ENCODE measurements at regions not wholly inside any gene's neighbourhood (a gene's known extent, or its start where the extent isn't known, plus 50 kb on each side); places are given as distances from the start of the nearest gene placed in this dataset.
A peak's percentile ranks its signal among the peaks of the same experiment; 100 is the strongest.

DNA sequence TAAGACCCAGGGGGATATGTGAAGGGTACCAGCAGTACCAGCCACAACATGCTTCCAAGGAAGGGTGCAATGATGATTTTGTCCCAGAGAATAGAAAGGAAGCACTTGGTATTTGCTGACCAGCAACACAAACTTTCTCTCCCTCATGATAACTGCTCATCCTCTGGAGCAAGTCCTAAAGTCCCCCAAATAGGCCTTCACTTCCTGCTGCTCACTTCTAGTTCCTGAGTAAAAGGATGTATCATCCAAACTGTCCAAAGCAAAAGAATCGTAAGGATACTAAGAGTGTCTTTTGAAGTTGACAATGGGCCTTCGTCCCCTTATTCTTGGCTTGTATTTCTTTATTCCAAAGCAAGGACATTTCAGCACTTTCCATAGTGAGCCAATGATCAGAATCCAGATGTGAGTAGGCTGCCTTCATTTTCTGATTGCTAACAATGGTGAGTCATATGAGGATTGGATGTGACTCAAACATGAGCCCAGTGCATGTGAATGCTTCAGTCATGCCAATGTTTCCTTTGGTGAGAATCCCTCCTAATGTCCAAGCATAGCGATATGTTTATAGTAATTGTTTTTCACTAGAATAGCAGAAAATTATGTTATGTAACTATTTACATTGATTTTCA is 243.4 kb upstream of the POU2AF2 start:
- DNase-seq (ENCODE audit: low read depth in 1 of 2, low spot score in 1 of 2), result no peak
- in situ Hi-C loops (cut with HindIII; ENCODE audit: low pct_unique_long_range_greater_than_20kb, low sequenced_read_pairs), result no loop called here

DNA sequence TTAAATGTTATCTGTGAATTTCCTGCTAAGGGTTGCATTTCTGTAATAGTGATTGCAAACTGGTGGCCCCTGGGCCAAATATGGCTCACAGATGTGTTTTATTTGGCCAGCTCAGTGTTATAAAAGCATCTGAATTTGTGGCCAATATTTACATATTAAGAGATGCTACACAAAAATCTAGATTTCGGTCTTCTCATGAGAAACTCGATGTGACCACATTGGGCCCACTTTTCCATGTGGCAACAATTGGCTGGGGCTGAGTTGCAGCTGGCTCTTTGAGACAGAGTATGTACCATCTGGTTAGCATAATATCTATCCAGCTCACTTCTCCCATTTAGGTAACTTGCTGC is 244.5 kb upstream of the POU2AF2 start:
- DNase-seq (ENCODE audit: low read depth in 1 of 2, low spot score in 1 of 2), result no peak
- in situ Hi-C loops (cut with HindIII; ENCODE audit: low pct_unique_long_range_greater_than_20kb, low sequenced_read_pairs), result no loop called here
- no peak for TF ChIP-seq JUND (IDR thresholded peaks at IDR 0.05; ENCODE audit: low read depth)

More for the DNA sequence above, 243.4 kb upstream of the POU2AF2 start:
- no peak for TF ChIP-seq JUND (IDR thresholded peaks at IDR 0.05; ENCODE audit: low read depth)

- no peak for TF ChIP-seq JUND (IDR thresholded peaks at IDR 0.05; ENCODE audit: low read depth)
- DNase-seq (ENCODE audit: low read depth in 1 of 2, low spot score in 1 of 2), result no peak
- in situ Hi-C loops (cut with HindIII; ENCODE audit: low pct_unique_long_range_greater_than_20kb, low sequenced_read_pairs), result no loop called here
Measured at GRCh38 chr11:111000400-111001080, 245.0 kb upstream of the POU2AF2 start.

DNA sequence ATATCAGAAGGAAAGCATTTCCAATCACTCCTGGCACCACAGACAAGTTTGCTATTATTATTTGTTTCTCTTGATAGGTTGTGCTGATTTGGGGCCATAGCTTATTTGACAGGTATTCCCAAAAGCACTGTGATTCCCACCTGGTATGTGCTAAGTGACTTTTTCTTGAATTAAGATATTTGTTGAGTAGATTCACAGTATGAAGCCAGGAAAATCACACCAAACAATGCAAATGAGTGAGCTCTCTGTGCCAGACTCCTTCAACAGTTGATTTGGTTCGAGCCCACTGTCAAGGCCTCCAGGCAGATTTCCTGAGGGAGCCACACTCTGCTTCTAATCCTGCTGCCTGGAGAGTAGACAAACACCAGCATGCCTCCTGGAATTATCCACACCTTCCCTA is 253.0 kb upstream of the POU2AF2 start:
- DNase-seq (ENCODE audit: low read depth in 1 of 2, low spot score in 1 of 2), result no peak
- no peak for TF ChIP-seq JUND (IDR thresholded peaks at IDR 0.05; ENCODE audit: low read depth)
- in situ Hi-C loops (cut with HindIII; ENCODE audit: low pct_unique_long_range_greater_than_20kb, low sequenced_read_pairs), result no loop called here

DNA sequence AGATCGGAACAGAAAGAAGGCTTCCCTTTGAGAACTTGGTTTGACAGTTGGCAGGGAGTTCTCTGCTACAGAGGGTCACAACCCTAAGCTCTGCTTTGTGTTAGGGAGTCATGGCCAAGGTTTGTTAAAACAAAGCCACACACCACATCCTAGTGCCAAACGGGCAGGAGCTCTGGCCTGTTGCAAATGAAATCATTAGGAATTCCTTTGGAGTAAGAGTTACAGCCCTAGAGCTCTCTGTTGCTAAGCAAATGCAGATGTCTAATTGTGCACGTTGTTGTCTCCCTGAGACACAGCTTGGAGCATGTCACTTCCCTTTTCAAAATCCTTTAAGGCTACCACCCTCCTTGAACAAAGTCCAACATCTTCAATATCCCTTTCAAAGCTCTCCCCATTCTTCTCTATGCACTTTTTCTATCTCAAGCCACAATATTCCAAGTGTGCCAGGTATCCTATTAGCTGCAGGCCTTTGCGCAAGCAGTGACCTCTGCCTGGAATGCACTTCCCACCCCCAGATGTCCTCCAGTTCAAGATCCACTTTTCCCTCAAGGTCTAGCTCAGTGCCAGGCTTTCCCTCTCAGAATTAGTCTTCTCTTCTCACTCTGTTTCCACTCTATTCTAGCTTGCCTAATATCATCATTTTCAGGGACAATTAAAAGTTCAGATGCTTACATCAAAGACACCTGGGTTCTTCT is 253.7 kb upstream of the POU2AF2 start:
- in situ Hi-C loops (cut with HindIII; ENCODE audit: low pct_unique_long_range_greater_than_20kb, low sequenced_read_pairs), result no loop called here
- TF ChIP-seq JUND (IDR thresholded peaks at IDR 0.05; ENCODE audit: low read depth), result no peak
- no peak for DNase-seq (ENCODE audit: low read depth in 1 of 2, low spot score in 1 of 2)

DNA sequence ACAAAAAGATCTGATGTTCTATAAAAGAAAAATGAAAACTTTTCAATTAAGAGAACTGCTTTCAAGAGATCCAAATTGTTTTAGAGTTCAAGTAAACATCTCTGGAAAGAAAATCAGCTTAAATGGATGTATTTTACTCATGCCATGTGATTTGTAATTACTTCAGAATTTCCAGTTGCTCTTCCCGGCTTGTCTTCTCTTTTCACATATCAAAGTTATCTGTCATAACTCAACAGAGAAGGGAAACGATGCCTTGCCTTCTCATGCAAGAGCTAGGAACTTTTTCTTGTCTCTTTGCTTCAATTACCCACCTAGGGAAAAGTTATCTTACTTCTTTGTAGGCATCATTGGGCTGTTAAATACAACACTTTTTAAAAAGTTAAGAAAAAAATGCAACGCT is 255.2 kb upstream of the POU2AF2 start:
- in situ Hi-C loops (cut with HindIII; ENCODE audit: low pct_unique_long_range_greater_than_20kb, low sequenced_read_pairs), result no loop called here
- TF ChIP-seq JUND (IDR thresholded peaks at IDR 0.05; ENCODE audit: low read depth), result no peak
- DNase-seq (ENCODE audit: low read depth in 1 of 2, low spot score in 1 of 2), result no peak

DNA sequence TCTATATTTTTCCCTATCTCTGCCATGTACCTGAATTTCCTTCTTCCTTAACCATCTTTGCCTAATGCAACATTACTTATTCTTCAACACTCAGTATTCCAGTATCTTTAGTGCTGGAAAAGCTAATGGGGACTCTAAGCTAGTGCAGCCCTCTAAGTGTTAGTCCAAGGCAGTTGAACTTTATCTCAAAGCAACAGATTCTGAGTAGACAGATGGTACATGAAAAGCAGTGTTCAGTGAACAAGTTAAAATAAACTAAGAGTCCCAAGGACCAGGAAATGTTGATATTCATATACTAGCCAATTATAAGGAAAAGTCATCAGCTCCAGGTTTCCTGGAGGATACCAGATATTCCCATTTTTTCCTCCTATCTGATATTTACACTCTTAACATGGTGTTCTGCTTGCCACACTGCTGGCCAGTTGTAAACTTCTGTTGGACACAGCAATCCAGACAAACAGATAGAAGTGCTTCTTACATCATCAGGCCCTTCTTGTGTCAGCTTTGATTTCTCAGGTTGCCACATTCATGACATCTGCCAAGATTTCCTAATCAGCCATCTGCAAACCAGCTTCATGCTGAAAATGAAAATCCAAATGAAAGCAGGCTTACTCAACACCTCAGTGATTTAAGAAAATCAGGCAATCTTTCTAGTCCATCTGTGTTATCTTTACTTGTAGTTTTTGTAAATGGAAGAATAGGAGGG is 255.9 kb upstream of the POU2AF2 start:
- no peak for DNase-seq (ENCODE audit: low read depth in 1 of 2, low spot score in 1 of 2)
- in situ Hi-C loops (cut with HindIII; ENCODE audit: low pct_unique_long_range_greater_than_20kb, low sequenced_read_pairs), result no loop called here
- no peak for TF ChIP-seq JUND (IDR thresholded peaks at IDR 0.05; ENCODE audit: low read depth)

GRCh38 chr11:110988671-110989070 is 256.9 kb upstream of the POU2AF2 start:
- no peak for TF ChIP-seq JUND (IDR thresholded peaks at IDR 0.05; ENCODE audit: low read depth)
- DNase-seq (ENCODE audit: low read depth in 1 of 2, low spot score in 1 of 2), result no peak
- in situ Hi-C loops (cut with HindIII; ENCODE audit: low pct_unique_long_range_greater_than_20kb, low sequenced_read_pairs), result no loop called here

DNA sequence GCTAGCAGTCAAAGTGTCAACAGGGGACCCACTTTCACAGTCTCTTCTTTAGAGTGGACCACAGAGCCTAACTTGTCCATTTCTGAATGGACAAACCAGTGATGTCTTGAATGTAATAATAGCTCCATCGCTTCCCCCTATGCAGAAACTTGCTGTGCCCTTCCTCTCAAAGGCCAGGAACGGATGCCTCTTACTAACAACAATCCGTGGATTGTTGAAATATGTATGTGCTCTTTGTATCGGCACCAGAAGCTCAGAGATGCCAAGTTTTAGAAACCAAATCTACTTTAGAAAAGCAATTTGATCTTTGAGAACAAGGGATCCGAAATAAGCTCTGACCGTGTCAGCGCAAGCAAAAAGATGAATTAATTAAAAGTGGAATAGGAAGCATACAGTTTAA is 259.5 kb upstream of the POU2AF2 start:
- TF ChIP-seq JUND (IDR thresholded peaks at IDR 0.05; ENCODE audit: low read depth), result no peak
- in situ Hi-C loops (cut with HindIII; ENCODE audit: low pct_unique_long_range_greater_than_20kb, low sequenced_read_pairs), result no loop called here

DNA sequence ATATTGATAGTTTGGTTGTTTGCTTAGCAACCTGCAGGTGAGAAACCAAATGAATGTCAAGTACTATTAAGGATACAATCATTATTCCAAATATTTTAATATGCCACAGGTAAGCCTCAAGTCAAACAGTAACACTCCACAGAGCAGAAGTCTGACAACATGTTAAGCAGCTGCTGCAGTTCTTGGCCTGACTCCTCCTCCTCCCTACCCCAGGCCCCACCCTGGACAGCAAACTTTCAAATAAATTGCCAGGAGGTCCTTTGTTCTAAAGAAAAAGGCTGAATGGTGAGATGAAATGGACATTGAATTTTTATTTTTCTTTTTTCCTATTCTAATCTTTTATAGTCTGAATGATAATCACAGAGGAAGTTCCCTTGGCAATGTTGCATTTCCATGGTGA is 260.0 kb upstream of the POU2AF2 start:
- TF ChIP-seq JUND (IDR thresholded peaks at IDR 0.05; ENCODE audit: low read depth), result no peak
- no peak for DNase-seq (ENCODE audit: low read depth in 1 of 2, low spot score in 1 of 2)
- in situ Hi-C loops (cut with HindIII; ENCODE audit: low pct_unique_long_range_greater_than_20kb, low sequenced_read_pairs), result no loop called here

More for the DNA sequence above, 259.5 kb upstream of the POU2AF2 start:
- DNase-seq (ENCODE audit: low read depth in 1 of 2, low spot score in 1 of 2), result no peak

DNA sequence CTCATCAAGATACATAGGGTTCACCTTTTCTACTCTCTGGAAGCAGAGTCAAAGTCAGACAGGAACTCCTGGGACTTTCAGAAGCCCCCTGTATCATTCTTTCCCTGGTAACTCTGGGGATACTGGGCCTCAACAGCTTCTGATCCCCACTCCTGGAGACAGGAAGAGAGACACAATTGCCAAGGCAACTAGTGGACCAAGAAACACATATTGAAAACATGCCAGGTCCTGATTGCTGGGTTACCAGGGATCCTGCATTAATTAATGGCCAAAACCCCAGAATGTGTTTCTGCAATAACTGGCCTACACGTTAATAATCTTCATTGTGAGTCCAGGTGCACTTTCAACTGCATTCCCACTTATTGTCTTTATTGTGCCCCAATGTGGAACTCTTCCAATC is 260.8 kb upstream of the POU2AF2 start:
- in situ Hi-C loops (cut with HindIII; ENCODE audit: low pct_unique_long_range_greater_than_20kb, low sequenced_read_pairs), result no loop called here
- no peak for TF ChIP-seq JUND (IDR thresholded peaks at IDR 0.05; ENCODE audit: low read depth)
- no peak for DNase-seq (ENCODE audit: low read depth in 1 of 2, low spot score in 1 of 2)

DNA sequence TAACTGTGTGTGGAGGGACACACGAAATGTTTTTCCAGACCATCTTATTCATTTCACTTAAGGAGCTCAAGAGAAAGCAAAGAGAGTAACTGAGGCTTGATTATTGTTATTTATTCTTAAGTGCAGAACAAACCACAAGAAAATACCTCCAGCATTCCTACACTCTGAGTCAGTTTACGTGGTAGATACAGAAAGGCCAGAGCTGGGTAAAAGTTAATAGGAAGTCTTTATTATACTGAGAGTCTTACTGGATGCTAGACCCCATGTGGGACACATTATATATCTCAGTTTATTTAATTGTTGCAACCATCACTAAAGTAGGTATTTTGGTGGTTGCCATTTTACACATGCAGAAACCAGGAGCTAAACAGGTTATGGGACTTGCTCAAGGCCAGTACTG is 261.4 kb upstream of the POU2AF2 start:
- in situ Hi-C loops (cut with HindIII; ENCODE audit: low pct_unique_long_range_greater_than_20kb, low sequenced_read_pairs), result no loop called here
- peak in 1 of 2 experiments; percentile 13 for DNase-seq (ENCODE audit: low read depth in 1 of 2, low spot score in 1 of 2)
- TF ChIP-seq JUND (IDR thresholded peaks at IDR 0.05; ENCODE audit: low read depth), result no peak

GRCh38 chr11:110982214-110982613 is 263.3 kb upstream of the POU2AF2 start:
- in situ Hi-C loops (cut with HindIII; ENCODE audit: low pct_unique_long_range_greater_than_20kb, low sequenced_read_pairs), result no loop called here
- no peak for TF ChIP-seq JUND (IDR thresholded peaks at IDR 0.05; ENCODE audit: low read depth)
- DNase-seq (ENCODE audit: low read depth in 1 of 2, low spot score in 1 of 2), result no peak

Measured in T47D (cell line).